ENCODE measurements at regions not wholly inside any gene's neighbourhood (a gene's known extent, or its start where the extent isn't known, plus 50 kb on each side); places are given as distances from the start of the nearest gene placed in this dataset.
"Not testable (repeated sequence)": the region's sequence is repeated elsewhere in the genome, so short reads cannot be mapped to it uniquely, and the experiment has no call there.

DNA sequence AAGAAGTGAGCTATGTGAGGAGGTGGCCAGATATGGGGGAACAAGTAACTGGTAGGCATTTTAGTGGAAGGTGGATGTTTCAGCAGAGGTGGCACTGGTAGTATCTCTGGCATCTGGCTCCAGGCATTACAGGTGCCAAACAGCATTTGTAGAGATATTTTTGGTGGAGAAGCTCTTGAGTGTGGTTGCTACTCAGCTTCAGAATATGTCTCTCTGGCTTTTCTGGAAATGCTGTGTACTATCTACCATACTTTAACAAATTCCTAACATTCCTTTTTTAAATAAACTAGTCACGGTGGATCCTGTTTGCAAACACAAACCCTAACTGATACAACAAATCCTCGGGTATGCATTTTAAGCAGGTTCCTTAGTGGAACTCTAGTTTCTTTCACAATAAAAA, 128.0 kb downstream of the BARX2 start:
- no peak for DNase-seq (ENCODE audit: low read depth)

DNA sequence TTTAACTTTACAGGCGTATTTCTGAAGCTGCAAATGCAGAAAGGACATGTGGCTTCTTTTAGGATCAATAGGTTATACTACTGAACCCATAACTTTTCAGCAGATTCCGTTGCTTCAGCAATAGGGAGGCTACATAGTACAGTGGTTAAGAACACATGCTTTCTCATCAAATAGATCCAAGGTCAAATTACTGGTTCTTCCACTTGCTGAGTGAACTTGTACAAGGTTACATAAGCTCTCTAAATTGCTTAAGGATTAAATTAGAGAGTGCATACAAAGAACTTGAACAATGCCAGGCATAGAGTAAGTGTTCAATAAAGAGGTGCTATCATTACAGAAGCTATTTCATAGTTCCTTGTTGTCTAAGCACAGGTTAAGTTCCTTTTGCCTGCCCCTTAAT, 129.6 kb downstream of the BARX2 start:
- DNase-seq (ENCODE audit: low read depth), result no peak

DNA sequence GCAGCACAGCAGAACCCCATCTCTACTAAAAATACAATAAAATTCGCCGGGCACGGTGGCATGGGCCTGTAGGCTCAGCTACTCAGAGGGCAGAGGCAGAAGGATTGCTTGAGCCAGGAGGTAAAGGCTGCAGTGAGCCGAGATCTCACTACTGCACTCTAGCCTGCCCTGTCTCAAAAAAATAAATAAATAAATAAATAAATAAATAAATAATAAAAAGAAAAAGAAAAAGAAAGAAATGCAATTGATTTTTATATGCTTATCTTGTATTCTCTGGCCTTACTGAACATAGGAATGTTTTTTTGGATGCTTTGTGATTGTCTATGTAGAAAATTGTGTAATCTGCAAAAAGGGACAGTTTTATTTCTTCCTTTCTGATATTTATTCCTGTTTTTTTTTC, 132.5 kb downstream of the BARX2 start:
- no peak for DNase-seq (ENCODE audit: low read depth)

DNA sequence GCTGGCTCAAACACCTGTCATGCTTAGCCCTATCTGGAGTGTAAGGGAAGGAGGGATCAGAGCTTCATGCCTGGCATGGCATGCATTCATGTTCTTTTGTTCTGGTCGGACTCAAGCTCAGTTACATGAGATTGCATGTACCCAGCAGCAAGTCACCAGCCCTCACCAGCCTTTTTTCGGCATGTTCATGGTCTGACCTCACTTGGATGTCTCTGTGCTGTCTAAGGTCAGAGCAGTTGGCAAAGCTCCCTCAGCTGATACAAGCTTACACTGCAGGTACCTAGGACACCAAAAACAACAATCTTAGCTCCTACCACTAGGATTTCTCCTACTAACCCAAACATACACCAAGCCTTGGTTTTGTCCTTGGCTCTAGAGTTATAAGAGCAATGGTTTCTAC, 152.6 kb downstream of the BARX2 start:
- DNase-seq (ENCODE audit: low read depth), result no peak

DNA sequence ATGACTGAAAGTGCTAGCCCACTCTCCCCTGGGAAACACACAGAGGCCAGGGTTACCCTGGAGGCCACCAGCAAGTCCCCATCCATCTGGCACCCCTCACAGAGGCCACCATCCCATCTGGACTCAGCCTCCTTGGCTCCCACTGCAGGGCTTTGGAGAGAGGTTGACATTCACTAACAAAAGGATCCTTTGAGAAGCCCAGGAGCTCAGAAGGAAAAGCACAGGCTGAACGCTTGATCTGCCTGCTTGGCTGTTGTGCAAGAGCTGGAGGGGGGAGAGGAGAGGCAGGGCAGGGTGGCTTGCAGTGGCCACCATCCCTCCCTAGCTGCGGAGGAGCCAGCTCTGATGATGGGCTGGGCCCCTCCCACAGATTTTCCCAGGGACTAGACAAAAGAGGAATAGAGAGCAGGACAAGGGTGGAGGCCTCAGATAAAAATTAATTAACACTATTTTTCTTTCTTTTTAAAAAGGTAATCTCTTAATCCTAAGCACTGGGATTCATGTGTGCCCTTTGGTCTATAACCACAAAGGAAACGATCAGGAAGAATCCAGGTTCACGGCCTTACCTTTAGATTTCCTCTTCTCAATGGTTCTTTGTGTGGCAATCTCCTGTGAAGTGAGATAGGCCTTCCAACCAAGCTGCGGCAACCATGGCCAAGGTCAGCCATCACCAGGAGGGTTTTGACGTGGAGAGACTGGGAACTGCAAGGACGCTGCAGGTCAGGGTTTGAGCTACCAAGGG, 154.7 kb downstream of the BARX2 start:
- DNase-seq (ENCODE audit: low read depth), result no peak

DNA sequence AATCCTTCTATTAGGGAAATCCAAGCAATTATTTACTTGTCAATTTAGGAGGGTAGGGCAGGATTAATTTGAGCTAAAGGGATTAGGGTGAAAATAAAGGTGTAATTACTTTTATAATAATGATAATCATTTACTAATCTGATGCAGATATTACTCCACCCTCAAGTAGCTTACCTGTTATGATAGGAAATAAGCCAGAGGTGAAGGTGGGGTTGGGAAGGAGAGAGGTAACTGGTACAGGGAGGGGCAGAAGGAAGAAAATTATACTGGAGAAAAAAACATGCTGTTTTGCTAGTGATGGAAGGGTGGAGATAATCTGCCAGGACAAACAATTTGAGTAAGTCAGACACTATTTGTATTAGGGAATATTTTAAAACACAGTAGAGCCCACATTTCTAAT, 157.7 kb downstream of the BARX2 start:
- DNase-seq (ENCODE audit: low read depth), result no peak

DNA sequence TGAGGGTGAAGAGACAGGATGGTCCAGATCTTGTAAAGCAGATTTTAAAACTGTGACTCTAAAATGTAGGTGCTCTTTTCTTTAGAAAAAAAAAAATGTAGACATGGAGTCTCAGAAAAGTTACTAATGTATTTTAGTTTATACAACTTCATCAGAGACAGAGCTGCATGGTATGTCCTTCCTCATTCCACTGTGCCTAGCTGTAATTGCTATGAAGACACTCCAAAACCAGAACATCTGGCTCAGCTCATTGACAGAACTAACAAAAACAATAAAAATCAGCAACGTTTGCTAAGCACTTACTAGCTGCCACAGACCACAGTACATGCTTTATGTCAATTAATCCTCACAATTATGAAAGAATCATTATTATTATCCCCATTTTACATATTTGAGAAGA, 160.7 kb downstream of the BARX2 start:
- no peak for DNase-seq (ENCODE audit: low read depth)

DNA sequence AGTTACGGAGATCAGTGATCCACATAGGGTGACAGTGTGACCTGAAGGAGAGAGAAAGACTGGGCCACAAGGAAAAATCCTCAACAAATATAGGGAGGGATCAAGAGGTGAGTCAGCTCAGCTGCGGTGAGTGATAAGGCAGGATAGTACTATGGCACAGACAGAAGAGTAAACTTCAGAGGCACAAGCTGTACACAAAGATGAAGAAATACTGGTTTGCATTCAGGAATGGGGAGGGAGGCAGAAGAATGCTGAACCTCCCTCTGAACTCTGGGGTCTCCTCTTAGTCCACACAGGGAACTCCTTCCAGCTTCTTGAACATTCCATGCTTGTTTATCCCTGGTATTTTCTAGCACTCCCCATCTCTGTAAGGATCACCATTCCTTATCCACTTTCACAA, 162.7 kb downstream of the BARX2 start:
- no peak for DNase-seq (ENCODE audit: low read depth)

DNA sequence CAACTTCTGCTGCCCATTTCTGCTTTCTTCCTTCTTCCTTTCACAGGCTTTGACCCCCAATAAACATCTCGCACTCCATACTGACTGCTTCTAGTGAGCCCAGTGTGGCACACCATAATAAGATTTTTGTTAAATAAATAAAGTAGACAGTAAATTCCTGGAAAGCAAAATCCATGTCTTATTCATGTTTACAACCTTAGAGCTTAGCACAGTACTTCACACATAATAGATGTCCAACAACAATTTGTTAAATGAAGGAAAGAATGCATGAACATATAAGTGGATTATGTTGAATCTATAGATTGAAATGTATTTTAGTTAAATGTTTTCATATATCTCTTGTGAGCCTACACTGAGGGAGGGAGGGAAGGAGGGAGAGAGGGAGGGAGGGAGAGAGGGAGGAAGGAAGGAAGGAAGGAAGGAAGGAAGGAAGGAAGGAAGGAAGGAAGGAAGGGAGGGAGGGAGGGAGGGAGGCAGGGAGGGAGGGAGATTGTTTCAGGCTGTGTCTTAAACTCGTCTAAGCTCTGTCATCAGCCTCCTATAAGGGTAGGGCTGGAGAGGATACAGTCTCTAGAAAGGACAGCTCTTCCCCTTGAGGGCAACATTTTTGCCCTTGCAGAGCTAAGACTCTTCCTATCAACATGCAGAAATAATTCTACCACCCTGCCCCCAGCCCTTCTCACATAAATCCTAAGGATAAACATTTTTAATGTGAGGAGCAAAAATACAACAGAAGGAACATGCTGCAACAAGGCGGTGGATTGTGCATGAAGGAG, 168.1 kb downstream of the BARX2 start:
- DNase-seq (ENCODE audit: low read depth), result no peak

DNA sequence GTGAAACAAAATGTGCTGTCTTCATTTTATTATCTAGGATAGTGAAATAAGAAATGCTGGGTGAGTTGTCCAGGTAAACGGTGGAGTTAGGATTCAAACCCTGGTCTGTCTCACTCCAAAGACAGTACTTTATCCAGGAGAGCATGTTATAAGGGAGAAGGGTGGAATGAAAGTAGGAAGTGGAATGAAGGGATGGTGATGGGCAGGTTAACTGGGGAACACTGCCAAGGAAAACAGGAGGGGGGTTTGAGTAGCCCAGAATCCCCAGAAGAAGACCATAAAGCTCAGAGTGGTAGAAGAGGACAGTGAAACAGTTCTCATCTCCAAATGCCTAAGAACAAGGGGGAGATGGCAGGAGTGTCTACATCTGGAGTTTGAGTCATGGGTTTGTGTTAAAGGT, 169.0 kb downstream of the BARX2 start:
- DNase-seq (ENCODE audit: low read depth), result no peak

DNA sequence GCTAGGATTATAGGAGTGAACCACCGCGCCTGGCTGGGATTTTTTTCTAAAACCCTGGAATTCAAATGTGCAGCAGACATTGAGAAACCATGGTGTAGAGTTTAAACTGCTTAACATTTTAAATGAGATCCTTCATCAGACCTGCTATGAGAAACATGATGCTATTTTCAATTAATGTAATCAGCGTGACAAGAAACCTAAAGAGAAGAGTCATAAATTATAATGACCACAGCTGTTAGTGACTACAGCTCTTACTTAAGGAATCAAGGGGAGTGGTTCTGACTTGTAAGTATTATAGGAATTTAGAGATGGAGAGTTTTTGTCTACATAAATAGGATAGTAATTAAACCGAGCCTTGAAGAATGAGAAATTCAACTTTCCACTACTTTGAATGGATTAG, 170.6 kb downstream of the BARX2 start:
- peak; percentile 1 for DNase-seq (ENCODE audit: low read depth)

DNA sequence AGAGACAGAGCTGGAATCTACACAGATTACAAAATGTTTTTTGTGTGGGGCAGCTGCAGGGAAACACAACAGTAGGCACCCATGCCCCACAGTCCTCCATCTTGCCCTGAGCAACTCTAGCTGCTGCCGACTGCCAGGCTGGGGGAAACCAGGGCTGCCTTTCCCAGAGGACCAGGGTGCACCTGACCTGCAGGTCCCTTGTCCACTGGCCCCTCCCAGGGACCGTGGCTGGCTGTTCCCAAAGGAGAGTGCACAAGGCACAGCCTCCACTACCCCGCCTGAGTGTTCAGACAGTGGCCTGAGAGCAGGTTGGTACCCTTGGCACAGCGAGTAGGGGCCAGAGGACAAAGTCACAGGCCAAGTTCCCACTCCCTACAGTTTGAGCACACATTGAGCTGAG, 181.8 kb downstream of the BARX2 start:
- DNase-seq (ENCODE audit: low read depth), result no peak

DNA sequence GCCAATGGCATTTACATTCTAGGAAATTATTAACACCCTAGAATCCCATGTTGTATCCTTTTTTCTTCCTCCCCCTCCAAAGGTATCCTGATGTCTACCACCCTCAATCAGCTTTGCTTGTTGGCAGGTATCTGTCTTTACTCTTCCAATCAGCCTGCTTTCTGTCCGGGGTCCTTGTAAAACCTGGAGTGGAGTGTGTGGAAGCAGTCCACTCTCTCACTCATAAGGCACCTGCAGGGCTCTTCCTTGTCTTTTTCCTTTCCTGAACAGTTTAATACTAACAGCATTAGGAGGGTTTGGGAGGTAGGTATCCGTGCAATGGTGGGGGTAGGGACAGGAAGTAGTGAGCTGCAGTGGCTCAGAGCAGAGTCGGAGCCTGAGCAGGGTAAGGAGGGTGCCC, 193.4 kb downstream of the BARX2 start:
- DNase-seq (ENCODE audit: low read depth), result no peak

DNA sequence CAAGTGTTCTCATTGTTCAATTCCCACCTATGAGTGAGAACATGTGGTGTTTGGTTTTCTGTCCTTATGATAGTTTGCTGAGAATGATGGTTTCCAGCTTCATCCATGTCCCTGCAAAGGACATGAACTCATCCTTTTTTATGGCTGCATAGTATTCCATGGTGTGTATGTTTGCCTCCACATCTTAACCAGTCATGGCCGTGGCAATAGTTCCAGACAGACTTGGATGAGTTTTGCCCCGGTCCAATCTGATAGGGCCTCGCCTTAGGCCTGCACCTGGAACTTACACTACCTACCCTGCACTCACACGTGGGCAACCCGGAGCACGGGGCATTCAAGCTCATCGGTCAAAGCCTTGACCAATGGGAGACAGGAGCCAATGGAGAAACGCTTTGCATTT, 197.0 kb downstream of the BARX2 start:
- DNase-seq (ENCODE audit: low read depth), result not testable (repeated sequence)

DNA sequence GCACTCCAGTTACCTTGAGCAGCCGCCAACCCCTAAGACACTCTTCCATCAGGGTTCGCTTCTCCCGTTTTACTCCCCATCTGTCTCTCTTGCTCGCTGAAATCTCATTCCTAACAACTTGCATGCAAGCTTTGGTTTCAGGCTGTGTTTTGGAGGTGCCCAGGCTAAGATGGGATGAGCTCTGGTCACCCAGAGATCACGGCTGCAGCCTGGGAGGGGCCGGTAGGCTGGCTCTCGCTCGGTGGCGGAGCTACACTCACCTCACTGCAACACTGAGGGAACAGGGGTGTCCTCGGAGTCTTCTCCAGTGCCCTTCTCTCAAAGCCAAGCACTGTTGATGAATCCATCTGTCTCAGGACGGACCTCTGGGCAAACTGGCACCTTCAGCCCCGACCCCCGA, 197.5 kb downstream of the BARX2 start:
- DNase-seq (ENCODE audit: low read depth), result no peak

DNA sequence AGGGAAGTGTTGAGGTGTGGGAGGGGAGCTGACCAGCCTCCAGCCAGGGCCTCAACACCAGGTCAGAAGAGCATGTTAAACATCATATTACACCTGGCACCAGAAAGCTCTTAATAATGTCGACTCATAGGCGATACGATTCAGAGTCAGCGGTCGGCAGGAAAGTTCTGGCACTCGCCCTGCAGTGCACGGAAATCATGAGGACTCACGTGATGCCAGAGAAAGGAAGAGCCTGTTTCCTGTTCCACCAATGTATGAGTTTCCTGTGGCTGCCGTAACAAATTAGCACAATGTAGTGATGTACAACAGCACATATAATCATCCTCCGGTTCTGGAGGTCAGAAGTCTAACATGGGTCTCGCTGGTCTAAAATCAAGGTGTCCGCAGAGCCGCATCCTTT, 198.8 kb downstream of the BARX2 start:
- DNase-seq (ENCODE audit: low read depth), result no peak

DNA sequence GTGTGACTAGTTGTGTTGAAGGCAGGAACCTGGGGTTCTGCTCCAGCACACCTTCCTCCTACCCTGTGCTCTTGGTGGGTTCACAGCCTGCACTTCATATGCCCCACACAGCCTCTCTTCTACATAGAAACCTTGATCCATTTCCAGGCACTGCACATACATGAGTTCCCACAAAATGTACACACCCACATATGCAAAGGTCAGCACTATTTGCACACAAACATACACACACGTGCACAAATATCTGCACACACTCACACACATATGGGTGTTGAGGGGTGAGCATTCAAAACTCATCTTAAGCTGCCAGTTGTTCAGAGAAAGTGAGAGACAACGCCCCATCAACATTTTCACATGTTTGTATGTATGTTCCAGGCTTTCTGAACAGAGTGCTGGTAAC, 201.0 kb downstream of the BARX2 start:
- DNase-seq (ENCODE audit: low read depth), result no peak

DNA sequence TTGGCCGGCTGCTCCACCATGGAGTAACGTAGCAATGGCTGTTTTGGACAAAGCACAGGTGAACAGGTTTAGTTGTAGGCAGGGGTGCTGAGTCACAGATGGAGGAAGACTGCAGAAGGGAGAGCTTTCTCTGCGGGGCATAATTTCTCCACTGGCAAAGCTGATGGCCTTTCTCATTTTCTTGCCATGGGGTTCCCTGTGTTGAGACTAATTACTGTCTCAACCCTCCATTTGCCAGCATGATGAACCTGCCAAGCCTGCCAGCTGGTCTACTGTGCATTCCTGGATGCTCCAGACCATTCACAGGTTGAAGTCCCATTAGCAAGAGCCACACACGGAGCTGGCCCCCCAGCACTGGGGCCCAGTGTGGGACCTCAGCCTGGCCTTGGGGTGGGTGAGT, 202.4 kb downstream of the BARX2 start:
- DNase-seq (ENCODE audit: low read depth), result no peak

DNA sequence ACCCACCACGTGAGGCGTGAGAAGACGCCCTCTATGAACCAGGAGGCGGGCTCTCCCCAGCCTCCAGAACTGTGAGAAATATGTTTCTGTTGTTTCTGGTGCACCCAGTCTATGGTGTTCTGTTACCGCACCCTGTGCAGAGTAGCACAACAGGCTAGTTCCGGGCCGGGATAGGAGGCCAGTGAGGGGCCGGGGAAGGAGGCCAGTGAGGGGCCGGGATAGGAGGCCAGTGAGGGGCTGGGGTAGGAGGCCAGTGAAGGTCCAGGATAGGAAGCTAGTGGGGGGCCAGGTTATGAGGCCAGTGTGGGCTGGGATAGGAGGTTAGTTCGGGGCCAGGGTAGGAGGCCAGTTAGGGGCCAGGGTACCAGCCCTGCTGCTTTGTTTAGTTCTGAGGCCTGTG, 204.6 kb downstream of the BARX2 start:
- DNase-seq (ENCODE audit: low read depth), result no peak

DNA sequence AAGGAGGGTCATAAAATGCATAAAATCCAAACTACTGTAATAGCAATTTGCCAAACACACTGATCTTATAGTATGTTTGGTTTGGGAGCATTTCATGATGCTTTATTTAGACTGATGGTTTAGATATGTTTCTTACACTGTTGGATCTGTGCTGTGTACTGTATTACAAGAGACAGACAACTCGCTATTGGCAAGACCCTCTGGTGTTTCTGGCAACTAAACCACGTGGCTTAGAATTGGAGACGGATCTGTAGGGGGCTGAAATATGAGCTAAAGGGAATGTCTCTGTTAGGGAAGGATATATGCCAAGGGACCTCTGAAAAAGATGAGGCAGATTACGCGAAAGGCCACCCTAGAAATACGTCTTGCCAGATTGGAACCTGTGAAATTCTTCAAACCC, 208.7 kb downstream of the BARX2 start:
- DNase-seq (ENCODE audit: low read depth), result no peak

DNA sequence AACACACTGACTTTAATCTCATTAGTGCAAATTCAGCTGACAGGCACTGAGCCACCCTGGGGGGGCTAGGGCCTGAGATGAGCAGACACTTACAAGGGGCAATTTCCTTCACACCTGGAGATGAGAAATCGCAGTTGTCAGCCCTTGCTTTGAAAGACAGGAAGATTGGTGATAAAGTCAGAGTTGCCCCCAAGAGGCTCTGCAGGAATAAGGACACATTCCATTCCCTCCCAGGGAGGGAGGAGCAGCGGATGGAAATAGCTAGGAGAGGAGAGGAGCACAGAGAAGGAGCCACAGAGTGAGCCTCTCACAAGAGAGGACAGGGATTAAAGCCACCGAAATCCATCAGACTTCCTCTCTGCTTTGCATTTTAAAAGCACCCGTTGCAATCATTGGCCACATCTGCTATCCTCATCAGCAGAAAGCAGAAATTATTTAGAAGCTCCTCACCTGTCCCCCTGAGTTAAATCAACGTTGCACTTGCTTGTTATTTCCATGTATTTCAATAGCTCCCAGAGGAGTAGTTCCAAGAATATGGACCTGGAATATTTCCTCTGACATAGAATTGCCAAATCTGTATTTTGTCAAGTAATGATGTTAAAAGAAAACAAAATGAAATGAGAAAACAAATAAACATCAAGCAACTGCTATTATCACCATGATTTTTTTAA, 213.7 kb downstream of the BARX2 start:
- no peak for DNase-seq (ENCODE audit: low read depth)

DNA sequence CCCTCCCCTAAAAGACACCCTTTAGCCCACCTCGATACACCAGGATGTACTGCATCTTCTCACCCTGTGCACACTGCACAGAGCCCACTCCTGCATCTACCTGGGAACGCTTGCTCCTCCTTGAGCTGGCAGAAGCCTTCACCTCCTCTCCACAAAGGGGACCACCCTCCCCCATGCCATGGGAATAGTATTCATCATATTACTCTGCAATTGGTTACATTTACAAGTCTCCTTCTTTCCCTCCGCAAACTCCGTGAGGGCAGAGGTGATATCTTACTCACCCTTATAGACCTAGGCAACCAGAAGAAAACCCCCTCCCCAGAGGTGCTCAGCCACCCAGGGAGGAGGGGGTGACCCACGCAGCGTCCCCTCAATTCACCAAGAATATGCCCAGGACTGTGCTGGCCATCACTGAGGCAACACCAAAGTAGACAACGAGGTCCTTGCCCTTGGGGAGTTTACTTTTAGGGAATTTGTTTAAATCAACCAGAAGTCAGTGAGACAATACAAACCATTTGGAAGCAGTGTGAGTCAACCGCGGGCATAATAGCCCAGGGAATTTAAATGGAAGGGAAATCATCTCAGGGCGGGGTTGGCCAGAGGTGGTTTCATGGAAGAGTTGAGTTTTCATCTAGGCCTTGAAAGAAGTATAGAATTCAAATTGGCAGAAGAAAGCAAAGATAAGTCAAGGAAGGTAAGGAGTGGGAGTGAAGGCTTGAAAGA, 214.5 kb downstream of the BARX2 start:
- DNase-seq (ENCODE audit: low read depth), result no peak
